Activated CD8-positive, alpha-beta memory T cell treated with anti-CD3 and anti-CD28 coated beads, Interleukin-2, amount 50 U/mL, for 24 hours (primary cell): ENCODE measurements at regions not wholly inside any gene's neighbourhood (a gene's known extent, or its start where the extent isn't known, plus 50 kb on each side); places are given as distances from the start of the nearest gene placed in this dataset.

Experiments
- DNase-seq: peaks from one replicate; pipeline ENCODE4 v3.0.0-alpha.2; 2020; ENCODE audit errors: extremely low read depth

DNA sequence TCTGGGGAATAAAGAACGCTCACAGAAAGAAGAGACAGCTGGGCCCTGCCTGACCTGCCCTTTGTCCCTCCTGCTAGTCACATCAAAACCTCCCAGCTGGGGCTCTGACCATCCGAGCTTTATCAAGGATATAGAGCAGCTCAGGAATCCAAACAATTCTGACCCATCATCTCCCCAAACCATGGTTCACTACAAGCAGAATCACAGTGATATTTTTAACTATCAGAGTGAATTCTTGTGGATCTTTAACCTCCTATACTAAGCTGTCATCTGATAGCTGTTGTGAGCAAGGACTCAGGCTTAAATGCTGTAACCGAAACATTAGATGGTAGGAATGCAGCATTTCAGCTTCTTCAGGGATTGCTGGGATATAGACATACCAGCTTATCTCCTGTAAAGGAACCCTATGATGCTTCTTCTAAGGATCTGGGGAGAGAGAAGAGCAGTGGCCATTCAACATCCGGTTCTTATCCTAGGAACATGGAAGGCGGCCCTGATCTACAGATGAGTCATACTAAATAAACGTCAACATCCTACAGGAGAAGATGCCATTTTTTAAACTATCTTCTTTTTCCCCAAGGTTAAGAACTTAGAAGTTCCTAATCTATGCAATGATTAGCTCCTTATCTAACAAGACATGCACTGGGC is 84.7 kb upstream of the AKIP1 start:
- DNase-seq: no peak

DNA sequence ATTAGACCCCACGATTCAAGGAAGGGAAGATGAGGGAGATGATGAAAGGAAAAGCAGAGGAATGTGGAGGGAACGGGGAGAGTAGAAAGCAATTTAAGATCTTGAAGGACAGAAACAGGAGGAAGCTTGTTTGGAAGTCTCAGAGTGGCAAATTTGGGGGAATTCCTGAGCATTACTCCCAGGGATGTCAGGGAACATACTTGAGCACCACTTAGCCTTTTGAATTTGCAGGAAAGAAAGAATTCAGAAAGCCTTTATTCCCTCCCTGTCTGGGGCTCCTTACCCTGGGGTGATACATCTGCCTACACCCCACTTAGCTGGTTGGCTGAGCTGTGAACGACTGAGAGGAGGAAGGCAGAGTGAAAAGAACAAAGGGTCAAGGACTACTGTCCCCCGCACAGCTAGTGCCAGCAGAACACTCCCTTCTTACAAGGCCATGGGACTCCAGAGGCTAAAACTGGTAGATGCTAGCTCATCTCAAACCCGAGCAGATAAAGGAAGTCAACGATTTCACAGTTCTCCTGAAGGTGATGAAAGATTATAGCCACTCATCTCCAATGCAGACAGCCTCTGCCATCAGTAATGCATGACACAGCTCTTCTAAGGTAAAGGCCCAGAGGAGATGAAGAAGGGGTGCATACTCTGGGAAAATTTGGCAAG is 84.0 kb upstream of the AKIP1 start:
- no peak for DNase-seq

DNA sequence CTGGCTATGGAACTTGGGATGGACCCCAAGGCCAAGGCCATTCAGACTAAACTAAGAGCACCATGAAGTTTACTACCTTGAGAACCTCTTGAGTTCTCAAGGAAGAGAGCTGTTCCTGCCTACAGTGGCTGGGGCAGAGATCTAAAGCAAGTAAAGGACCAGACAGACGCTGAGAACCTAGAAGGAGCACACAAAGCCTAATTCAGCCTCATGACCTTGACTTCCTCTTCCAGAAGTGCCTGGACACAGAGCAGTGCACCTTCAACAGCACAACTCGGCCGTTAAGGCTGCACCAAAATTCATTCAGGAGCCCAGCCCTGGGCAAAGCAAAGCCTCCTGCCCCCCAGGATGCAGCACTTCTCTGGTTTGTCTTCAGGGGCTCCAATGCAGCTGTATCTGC is 82.9 kb upstream of the AKIP1 start:
- DNase-seq: no peak

DNA sequence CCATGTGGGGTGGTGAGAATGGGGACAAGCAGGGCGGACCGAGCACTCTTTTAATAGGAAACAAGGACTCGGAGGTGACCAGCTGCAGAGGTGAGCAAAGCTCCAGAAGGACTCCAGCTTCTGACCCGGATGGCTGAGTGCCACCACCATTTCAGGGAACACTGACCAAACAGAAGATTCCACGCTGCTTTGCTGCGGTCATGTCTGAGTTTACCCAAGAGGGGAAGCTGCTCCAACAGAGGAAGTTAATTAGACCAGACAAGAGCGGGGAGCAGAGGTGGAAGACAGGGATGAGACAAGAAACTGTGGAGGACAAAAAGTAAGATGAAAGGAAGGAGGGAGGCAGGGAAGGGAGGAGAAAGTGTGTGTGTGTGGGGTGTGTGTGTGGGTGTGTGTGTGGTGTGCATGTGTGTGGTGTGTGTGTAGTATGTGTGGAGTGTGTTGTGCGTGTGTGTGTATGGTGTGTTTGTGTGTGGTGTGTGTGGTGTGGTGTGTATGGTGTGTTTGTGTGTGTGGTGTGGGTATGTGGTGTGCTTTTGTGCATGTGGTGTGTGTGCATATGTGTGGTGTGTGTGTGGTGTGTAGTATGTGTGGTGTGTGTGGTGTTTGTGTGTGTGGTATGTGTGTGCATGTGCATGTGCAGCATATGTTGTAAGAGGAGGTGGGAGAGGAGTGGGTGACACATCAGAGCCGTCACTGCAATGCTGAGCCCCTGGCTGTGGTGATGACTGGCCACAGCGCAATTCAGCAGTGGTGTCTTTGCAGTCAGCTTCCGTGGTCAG is 82.2 kb upstream of the AKIP1 start:
- no peak for DNase-seq

DNA sequence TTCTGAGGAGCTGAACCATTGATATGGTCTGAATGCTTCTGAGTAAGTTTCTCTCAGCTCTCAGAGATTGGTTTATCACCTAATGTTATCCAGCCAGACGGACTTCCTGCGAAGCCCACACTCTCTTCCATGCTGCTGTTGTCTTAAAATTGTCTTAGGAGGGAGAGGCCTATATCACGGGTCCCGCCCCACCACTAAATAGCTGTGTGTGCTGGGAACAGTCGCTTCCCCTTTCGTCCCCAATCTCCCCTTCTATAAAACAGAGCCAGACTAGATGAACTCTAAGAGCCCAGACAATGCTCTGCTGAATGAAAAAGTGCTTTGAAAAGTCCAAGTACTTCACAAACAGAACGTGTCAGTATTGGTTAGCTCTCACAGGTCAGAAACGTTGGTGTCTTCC is 81.4 kb upstream of the AKIP1 start:
- DNase-seq: no peak

DNA sequence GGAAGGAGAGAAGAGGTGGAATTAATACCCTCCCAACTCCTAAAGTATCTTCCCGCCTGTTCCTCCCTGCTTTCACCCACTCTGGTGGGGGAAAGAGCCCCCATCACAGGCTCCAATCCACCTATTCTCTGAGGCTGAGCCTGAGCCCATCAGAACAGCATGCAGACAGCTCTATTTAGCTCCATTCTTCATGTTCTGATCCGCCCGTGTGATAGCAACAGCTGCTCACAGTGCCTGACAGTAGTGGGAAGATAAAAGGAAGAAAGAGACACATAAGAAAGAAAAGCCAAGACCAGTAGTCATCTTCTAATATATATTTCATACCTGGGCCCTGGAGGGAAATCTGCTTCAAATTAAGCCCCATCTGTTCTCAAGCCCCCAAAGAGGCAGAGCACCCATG is 80.3 kb upstream of the AKIP1 start:
- DNase-seq: no peak

DNA sequence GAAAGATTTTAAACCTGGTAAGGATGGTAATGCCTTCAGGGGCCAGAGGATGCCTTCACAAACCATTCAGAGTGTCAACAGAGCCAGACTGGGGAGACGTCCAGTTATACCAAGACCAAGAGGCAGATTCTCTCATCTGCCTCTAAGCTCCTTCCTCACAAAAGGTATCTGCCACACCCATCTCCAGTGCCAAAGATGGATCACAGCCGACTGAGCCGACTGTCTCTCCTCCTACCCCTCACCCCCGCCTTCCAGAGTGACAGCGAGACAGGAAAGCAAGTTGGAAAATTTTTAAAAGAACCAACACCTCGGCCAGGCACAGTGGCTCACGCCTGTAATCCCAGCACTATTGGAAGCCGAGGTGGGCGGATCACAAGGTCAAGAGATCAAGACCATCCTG is 79.1 kb upstream of the AKIP1 start:
- no peak for DNase-seq

DNA sequence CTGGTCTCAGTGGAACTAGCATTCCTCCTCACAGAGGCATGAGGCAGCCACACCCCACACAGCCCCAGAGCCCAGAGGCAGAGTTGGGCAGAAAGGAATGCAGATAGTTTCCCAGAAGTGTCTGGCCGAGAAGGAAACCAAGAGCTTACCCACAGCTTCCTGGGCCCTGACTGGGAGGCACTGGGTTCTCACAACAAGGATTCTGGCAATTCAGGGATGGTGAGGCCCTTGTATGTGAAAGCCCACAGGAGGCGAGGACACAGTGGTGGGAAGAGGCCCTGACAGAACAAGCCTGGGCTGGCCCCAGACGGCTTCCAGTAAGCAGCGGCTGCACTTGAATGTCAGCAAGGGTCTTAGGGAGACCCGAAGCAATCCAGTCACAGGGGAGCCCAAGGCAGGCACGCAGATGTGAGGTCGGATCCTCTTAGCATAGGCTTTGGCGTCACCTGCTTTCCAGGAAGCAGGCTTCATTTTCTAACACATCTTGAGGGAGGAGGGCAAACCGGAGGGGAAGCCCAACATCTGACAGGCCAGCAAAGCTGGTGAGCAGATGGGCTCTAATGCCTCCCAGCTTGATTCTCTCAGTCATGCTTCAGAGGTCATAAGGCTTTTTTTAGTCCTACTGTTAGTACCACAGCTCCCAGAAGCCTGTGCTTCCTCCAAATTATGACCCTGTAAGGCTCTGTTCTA is 78.3 kb upstream of the AKIP1 start:
- no peak for DNase-seq

DNA sequence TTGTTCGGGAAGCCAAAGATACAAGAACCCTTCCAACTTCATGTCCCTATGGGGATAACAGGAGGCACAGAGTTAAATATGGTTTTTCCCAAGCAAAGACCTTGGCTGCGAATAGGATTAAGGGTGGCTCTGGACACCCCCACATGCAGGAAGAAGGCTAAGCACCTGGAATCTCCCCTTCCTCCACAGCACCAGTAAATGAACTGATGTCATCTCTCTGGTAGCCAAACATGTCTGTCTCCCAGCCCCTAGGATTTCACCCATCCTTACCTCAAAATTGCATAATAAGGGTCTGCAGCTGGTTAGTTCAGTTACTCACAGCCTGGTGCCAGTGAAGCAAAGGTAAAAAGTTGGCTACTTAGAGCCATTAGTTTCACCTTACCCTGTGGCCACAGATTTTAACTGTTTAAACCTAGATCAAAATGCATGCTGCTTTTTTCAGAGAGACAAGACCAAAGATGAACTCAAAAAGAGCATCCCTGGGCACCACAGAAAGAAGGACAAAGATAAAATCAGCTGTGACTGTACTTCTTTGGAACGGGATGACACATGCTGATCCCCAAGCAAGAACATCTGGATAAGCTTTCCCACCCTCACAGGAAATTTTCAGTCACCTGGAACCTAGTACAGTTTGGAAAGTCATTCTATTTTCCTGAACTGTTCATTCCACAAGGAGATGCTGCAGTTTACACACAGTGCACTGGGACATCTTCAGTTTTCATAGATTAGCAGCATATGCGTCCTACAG is 77.2 kb upstream of the AKIP1 start:
- DNase-seq: no peak

DNA sequence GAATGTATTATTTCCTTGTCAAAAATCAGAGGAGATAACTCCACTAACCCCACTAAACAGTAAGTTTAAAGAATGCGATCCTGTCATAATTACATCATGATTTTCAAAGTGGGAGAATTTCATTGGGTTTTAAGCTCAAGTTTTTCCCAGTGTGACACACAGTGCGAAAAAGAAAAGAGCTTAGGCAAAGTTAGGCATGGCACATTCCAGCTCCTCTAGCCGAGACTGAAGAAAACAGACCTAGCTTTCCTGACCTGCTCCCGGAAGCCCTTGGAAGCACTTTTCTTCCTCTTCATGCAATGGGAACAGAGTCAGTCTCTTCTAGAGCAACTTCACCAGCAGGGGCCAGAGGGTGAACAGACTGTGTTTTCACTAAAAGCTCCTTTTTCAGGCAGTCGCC is 76.6 kb upstream of the AKIP1 start:
- DNase-seq: no peak

DNA sequence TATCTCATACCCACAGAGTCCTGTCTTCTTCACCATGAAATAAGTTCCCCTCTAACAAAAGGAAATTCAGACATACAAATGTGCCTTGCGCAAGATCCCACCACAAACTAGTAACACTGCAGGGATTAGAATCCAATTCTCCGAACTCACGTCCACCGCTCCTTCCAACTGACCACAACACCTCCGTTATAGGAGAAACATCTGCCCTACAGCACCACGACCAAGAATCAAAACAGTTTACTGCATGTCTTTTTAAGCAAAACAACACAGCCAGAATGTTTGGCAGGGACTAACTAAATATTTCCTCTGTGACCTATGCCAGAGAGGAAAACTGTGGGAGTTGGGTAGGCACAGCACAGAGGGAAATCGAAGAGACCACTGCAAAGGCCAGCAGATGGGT is 72.7 kb upstream of the AKIP1 start:
- no peak for DNase-seq

DNA sequence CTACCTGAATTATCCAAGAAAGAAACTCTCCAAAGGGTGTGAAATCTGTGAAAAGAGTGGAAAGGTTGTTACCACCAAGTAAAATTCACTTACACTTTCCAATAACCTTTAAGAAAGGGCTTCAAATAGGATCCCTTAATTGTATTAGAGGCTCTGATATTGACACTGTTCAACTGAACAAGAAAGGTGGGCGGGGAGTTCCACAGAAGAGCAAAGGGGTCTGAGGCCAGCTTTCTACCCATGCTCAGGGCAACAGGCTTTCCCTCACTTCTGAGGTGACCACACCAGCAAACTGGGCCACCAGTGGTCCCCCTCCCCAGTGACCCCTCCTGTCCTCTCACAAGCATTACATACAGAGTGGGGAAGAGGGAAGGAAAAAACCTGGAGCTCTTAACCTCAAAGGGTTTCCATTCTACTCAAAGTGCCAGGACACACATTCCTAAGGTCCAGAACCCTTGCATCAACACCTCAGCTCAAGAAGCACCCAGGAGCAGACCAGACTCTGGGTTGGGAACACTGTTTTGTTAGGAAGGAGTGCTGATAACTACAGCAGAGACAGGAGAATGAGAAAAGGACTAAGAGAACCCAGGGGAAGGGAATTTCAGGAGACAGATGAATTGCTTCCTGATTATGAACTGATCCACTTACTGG is 71.6 kb upstream of the AKIP1 start:
- DNase-seq: no peak

DNA sequence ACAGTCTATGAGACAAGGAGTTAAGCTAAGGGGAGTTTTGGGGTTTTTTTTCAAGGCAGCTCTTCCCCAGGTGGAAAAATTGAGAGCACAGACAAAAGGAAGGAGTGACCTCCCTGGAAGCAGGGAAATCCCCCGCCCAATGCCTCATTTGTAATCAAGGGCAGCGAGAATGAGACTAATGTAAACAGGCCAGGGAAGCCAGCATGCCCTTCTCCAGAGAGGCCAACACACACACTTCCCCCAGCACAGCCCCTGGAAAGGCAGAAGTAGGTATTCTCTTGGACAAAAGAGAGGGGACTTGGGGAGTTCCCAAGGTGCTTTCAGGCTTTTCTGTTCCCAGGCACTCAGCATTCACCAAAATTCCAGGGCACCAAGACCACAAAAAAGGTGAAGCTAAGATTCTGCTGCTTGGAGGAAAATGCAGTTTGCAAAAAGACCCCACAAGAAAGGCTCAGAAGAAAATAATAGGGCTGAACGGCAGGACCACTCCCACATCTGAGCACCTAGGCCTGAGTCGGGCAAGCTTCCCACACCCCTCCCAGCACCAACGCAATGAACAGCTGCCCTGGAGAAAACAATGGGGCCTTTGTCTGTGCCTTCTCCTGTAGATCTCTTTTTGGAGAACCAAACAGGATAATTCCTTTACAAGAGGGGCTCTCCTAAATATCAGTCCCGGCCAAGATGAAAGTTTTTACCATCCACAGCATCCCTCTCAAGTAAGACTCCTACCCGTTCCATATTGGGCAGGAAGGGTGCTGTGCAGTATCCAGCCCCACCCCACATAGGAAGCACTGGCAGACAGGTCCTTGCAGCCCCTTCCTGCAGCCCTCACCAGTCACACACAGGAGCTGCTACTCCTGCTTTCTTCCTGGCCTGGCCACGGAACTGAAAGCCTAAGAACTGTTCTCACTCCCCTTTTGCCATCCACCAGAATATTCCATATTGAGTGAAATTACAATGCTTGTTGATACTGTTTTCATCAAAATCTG is 70.7 kb upstream of the AKIP1 start:
- DNase-seq: no peak

DNA sequence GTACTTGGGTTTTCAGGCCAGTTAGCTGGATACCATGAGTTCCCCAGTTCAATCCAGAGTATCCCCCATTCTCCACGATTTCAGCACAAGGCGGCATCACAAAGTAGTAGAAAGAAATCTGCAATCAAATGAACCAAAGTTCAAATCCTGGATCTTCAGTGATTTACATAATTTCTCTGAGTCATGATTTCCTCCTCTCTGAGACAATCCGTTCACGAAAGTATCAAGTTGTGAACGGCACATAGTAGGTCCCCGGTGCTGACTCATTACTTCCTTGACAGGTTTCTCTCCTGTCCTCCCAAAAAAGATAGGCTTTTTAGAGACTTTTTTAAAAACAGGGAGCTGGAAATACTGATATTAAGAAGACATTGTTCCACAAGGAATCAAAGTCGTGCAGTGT is 69.1 kb upstream of the AKIP1 start:
- no peak for DNase-seq

DNA sequence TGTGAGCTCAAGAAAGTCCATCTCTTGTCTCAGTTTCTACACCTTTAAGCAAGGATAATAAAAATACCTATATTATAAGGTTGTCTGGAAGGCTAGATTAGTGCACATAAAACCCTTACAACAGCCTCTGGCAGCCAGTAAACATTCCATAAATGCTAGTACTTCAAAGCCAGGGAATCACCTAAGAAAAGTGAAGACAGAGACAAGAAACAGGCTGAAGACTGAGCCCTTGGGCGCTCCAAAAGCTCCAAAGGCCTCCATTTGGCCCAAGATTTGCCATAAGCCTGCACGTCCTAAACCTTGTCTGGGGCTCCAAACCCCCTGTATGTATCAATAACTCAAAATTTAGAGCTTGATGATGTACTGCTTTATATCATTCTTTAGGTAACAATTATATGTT is 52.2 kb upstream of the AKIP1 start:
- DNase-seq: no peak
